ENCODE measurements at regions not wholly inside any gene's neighbourhood (a gene's known extent, or its start where the extent isn't known, plus 50 kb on each side); places are given as distances from the start of the nearest gene placed in this dataset.

DNA sequence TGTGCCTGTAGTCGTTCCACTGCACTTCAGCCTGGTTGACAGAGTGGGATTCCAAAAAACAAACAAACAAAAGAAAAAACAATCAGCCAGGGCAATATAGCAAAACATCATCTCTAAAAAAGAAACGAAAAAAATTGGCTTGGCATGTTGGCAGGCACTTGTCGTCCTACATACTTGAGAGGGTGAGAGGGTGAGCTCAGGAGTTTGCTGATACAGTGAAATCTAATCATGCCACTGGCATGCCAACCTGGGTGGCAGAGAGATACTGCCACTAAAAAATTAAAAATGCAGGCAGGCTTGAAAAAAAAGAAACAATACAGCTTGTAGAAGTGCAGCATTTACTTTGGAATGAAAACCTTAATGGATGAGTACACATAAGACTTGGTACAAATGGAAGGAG, 282.9 kb upstream of the RGPD4 start:
- TF ChIP-seq, protein P1, sequence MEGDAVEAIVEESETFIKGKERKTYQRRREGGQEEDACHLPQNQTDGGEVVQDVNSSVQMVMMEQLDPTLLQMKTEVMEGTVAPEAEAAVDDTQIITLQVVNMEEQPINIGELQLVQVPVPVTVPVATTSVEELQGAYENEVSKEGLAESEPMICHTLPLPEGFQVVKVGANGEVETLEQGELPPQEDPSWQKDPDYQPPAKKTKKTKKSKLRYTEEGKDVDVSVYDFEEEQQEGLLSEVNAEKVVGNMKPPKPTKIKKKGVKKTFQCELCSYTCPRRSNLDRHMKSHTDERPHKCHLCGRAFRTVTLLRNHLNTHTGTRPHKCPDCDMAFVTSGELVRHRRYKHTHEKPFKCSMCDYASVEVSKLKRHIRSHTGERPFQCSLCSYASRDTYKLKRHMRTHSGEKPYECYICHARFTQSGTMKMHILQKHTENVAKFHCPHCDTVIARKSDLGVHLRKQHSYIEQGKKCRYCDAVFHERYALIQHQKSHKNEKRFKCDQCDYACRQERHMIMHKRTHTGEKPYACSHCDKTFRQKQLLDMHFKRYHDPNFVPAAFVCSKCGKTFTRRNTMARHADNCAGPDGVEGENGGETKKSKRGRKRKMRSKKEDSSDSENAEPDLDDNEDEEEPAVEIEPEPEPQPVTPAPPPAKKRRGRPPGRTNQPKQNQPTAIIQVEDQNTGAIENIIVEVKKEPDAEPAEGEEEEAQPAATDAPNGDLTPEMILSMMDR (IDR thresholded peaks at IDR 0.05): no peak
- TF ChIP-seq POLR2AphosphoS5 (IDR thresholded peaks at IDR 0.05) (no peak), POLR2A (IDR thresholded peaks at IDR 0.05) (no peak), EP300 (IDR thresholded peaks at IDR 0.05) (no peak)

Data from stomach (tissue), 4 donors.